ENCODE measurements at regions not wholly inside any gene's neighbourhood (a gene's known extent, or its start where the extent isn't known, plus 50 kb on each side); places are given as distances from the start of the nearest gene placed in this dataset.

DNA sequence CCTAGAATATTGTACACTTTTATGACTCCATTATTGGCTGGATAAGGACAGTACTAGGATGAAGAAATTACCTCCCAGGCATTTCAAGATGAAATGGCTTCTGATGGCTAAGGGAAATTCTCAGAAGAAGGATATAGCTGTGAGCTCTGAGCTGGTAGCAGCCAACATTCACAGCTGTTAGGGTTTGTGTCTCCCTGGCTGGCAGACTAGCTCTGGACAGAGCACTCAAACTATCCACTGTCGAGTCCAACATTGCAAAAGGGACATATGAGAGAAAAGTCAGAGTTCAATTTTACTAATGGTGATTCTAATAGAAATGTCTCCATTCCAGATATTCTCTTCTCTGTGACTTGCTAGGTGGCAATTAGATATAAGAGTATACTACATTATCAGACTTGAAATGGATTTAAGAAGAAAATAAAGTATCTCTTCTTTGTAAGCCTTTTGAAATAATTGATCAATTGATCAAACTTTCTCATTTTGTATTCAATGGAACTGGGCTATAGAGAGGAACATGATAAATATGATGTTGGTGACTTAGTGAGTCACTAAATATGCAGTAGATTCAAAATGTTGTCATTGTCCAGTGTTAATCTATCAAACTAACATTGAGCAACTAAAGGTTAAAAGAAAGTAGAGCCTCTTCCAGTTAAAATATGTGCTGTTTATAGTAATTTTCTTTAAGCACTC, 1920.3 kb downstream of the SUCLG1 start:
- no peak overlapping the region for H3K9ac ChIP-seq (ENCODE audit: control insufficient read depth, insufficient read depth, low read length)
- SMC1A ChIA-PET (ENCODE audit: uncharacterized antibody, unreplicated experiment): interaction anchor here (0.6 to 2.9 kb wide), 7 partner anchors 7 to 300 kb away, joined by 3 to 13 read pairs (median 3); no protein-coding TSS in a partner anchor
- DNase-seq (ENCODE audit: low read depth, low spot score) (no peak), ATAC-seq (no peak), FAIRE-seq (no peak)
- H3K4me3 ChIP-seq: no peak overlapping the region
- no peaks in the 10 kb centered on the region for H3K79me2 ChIP-seq (ENCODE audit: control insufficient read depth, insufficient read depth, low read length)
- no peaks in the 10 kb centered on the region for H4K20me1 ChIP-seq (ENCODE audit: control insufficient read depth, insufficient read depth)
- no peaks in the 10 kb centered on the region for H3K36me3 ChIP-seq (ENCODE audit: control insufficient read depth in 2 of 2, insufficient read depth in 2 of 2, low read length in 1 of 2)
- WGBS (ENCODE audit: insufficient coverage, insufficient replicate concordance, low lambda C conversion rate, missing lambda C conversion rate): 0% methylated on average over 1 of the region's 1 CpG
- H3K9me3 ChIP-seq (replicated peaks; ENCODE audit: control insufficient read depth, insufficient read depth, low read length): no peaks in the 10 kb centered on the region
- H3K27me3 ChIP-seq (replicated peaks in 1 of 2; ENCODE audit: control insufficient read depth in 2 of 2, insufficient read depth in 2 of 2, low read length in 1 of 2): no peaks in the 10 kb centered on the region
- no peak overlapping the region for H3K4me2 ChIP-seq (ENCODE audit: control insufficient read depth, insufficient read depth)
- no peak overlapping the region for H2AFZ ChIP-seq (ENCODE audit: control insufficient read depth, low read depth, low read length)
- intact Hi-C loops (cut with micrococcal nuclease; ENCODE audit: unreplicated experiment): no loop called here
- in situ Hi-C loops (cut with MboI): no loop called here
- H3K27ac ChIP-seq (ENCODE audit: control insufficient read depth, insufficient read depth): no peak overlapping the region
- RAD21 ChIA-PET (ENCODE audit: unreplicated experiment): interaction anchor here (1.0 to 1.2 kb wide), 3 partner anchors 28 to 199 kb away, joined by 4 to 5 read pairs (median 4); no protein-coding TSS in a partner anchor
- H3K4me1 ChIP-seq (ENCODE audit: control insufficient read depth, insufficient read depth, low read length): no peaks in the 10 kb centered on the region
- POLR2A ChIA-PET: interaction anchor here (0.6 kb wide), 1 partner anchor 1302 kb away, joined by 6 read pairs; no protein-coding TSS in a partner anchor
- CTCF ChIA-PET: no interaction called here
- BruUV-seq (replicated peaks): no TSS peak
- TF ChIP-seq RAD51 (IDR thresholded peaks at IDR 0.05): no peak
- TF ChIP-seq ZNF274 (IDR thresholded peaks at IDR 0.05; ENCODE audit: insufficient read depth, insufficient read length): no peak
- TF ChIP-seq ZBED1 (IDR thresholded peaks at IDR 0.05; ENCODE audit: borderline replicate concordance): no peak
- TF ChIP-seq, protein P1, sequence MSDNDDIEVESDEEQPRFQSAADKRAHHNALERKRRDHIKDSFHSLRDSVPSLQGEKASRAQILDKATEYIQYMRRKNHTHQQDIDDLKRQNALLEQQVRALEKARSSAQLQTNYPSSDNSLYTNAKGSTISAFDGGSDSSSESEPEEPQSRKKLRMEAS (IDR thresholded peaks at IDR 0.05; ENCODE audit: low read depth, low read length): no peak
- TF ChIP-seq IRF3 (IDR thresholded peaks at IDR 0.05): no peak
- TF ChIP-seq ATF3 (IDR thresholded peaks at IDR 0.05; ENCODE audit: borderline replicate concordance, extremely low read depth, low read depth, low read length): no peak
- TF ChIP-seq ATF7 (IDR thresholded peaks at IDR 0.05; ENCODE audit: low read depth): no peak
- no peak for TF ChIP-seq CBX5 (IDR thresholded peaks at IDR 0.05; ENCODE audit: low read depth)
- TF ChIP-seq KDM1A (IDR thresholded peaks at IDR 0.05; ENCODE audit: borderline replicate concordance): no peak
- TF ChIP-seq CREB1 (IDR thresholded peaks at IDR 0.05; ENCODE audit: low read depth): no peak
- TF ChIP-seq SMAD5 (IDR thresholded peaks at IDR 0.05; ENCODE audit: low read depth): no peak
- TF ChIP-seq HSF1 (IDR thresholded peaks at IDR 0.05; ENCODE audit: low read depth, low read length): no peak
- no peak for TF ChIP-seq BHLHE40 (IDR thresholded peaks at IDR 0.05; ENCODE audit: borderline replicate concordance in 1 of 2, low read depth in 2 of 2, low read length in 1 of 2)
- no peak for TF ChIP-seq GABPA (IDR thresholded peaks at IDR 0.05; ENCODE audit: low read depth)
- TF ChIP-seq, protein P2, sequence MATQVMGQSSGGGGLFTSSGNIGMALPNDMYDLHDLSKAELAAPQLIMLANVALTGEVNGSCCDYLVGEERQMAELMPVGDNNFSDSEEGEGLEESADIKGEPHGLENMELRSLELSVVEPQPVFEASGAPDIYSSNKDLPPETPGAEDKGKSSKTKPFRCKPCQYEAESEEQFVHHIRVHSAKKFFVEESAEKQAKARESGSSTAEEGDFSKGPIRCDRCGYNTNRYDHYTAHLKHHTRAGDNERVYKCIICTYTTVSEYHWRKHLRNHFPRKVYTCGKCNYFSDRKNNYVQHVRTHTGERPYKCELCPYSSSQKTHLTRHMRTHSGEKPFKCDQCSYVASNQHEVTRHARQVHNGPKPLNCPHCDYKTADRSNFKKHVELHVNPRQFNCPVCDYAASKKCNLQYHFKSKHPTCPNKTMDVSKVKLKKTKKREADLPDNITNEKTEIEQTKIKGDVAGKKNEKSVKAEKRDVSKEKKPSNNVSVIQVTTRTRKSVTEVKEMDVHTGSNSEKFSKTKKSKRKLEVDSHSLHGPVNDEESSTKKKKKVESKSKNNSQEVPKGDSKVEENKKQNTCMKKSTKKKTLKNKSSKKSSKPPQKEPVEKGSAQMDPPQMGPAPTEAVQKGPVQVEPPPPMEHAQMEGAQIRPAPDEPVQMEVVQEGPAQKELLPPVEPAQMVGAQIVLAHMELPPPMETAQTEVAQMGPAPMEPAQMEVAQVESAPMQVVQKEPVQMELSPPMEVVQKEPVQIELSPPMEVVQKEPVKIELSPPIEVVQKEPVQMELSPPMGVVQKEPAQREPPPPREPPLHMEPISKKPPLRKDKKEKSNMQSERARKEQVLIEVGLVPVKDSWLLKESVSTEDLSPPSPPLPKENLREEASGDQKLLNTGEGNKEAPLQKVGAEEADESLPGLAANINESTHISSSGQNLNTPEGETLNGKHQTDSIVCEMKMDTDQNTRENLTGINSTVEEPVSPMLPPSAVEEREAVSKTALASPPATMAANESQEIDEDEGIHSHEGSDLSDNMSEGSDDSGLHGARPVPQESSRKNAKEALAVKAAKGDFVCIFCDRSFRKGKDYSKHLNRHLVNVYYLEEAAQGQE (IDR thresholded peaks at IDR 0.05; ENCODE audit: low read depth, low read length): no peak
- TF ChIP-seq, protein P3, sequence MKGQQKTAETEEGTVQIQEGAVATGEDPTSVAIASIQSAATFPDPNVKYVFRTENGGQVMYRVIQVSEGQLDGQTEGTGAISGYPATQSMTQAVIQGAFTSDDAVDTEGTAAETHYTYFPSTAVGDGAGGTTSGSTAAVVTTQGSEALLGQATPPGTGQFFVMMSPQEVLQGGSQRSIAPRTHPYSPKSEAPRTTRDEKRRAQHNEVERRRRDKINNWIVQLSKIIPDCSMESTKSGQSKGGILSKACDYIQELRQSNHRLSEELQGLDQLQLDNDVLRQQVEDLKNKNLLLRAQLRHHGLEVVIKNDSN (IDR thresholded peaks at IDR 0.05; ENCODE audit: borderline replicate concordance, extremely low read length, insufficient read depth, low read depth, low read length): no peak
